NCI-H748 (cell line): ENCODE measurements at regions not wholly inside any gene's neighbourhood (a gene's known extent, or its start where the extent isn't known, plus 50 kb on each side); places are given as distances from the start of the nearest gene placed in this dataset.

Source experiments
- DNase-seq: peaks from one replicate; lab custom pipeline; 2025; ENCODE audit not compliant: unreplicated experiment; lab: John Stamatoyannopoulos, UW

DNA sequence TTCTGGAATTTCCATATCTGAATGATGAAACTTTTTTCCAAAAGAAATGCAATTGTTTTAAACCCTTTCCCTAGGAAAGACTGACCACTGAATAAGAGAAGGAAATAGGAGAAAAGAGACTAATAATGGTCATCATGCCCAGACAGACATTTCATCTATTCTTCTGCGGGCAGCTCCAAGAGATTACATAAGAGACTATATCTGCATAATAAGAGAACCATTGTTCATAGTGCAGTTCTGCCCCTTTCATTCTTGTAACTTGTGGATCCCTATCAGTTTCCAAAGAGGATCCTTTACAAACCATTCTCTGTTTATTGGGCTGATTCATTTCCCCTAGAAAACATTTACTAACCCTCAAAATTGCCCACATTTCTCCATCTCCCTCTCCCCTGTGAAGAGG lies 197.8 kb downstream of the FSCB start:
- no peak for DNase-seq

DNA sequence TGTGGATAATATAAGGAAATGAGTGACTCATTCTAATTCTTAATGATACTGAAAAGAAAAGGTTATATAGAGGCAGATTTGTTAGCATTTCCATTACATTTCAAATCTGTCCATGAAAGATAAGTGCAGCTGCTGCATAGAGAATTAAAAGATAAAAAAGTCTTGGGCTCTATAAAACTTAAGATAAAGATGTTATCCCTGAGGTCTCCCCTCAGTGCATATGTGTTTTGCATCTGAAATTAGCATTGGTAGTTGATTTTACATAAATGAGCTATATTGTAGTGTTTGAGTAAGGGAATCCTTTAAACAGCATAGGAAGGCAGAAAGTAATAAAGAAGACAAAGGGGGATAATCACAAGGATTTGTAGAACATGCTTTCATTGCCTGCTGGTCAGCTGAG lies 206.2 kb downstream of the FSCB start:
- peak; percentile 82 for DNase-seq

DNA sequence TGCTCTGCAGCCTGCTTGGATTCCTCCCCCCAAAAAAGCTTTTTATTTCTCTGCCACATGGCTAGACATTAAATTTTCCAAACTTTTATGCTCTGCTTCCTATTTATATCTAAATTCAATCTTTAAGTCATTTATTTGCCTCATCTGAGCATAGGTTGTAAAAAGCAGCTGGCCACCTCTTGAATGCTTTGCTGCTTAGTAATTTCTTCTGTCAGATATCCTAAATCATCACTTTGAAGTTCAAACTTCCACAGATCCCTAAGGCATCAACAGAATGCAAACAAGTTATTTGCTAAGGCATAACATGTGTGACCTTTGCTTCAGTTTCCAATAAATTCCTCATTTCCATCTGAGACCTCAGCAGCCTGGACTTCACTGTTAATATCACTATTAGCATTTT lies 209.6 kb downstream of the FSCB start:
- DNase-seq, result no peak

DNA sequence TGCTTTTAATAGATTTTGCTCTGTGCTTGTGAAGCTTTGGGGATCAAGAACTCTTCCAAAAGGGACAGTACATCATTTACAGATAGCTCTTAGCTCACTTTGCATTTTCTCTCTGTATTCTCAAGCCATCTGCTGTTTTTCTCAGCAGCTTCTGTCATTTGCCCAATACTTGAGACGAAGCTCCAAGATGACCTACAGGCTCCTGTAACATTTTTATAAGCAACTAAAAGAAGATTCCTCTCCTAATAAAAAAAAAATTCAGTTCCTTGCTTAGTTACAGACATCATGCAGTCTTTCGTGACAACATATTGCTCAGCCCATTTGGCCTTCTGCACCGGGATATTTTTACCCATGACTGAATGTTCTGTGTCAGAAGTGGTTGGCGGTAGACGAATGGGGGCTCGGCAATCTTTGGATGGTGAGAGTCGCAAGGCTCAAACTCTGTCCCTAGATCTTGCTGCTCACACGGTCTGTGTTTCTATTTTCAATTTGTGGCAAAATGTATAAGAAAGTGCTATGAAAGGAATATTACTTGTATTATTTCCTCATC lies 215.6 kb downstream of the FSCB start:
- no peak for DNase-seq

DNA sequence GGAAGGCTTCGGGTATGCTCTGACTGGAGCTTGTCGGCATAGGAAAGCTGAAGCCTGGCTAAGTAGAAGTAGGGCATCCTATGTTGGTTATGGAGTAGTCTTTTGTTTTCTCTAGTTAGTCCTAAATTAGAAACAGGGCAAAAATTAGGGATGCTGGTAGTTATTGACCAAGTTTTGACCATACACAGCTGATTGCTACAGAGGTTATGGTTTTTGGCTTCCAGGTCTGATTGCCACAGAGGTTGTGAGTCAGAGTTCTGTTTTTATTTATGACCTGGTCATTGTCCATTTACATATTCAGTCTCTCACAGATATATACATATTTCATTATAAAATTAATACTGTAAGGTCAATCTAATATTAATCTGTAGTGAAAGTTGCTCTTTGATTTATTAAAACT lies 219.2 kb downstream of the FSCB start:
- no peak for DNase-seq

DNA sequence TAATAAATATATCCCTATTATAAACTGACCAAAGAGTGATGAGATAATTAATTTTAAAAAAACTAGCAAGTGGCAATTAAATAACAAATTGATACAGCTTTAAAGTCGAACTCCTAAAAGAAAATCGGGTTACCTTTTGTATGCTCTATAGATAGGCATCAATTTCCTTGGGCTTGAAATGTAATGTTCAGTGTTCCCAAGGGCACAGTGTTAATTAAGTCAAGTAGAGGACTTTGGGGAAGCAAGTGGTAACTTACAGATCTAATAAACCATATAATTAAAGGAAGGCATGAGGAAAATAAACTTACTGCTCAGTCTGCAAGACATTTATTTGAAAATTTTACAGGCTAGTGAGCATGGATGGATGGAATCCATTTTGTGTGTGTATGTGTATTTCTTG lies 220.9 kb downstream of the FSCB start:
- DNase-seq, result no peak

DNA sequence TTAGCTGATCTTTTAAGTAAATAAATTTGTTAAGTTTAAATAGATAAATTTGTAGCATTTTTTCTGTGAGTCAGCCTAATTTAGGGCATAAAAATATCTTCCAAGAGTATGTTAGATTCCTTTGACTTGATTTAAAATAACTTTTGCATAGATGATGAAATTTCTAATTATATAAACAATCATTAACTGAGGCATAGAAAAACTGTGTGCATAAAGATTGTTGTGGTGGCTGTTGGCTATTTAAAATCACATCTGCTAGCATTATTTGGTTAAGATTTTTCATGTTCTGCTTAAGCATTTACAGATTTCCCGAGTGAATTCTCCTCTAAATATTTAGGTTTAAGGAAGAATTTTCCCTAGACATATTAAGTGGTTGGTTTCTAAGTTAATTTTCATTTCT lies 223.2 kb downstream of the FSCB start:
- DNase-seq, result no peak

DNA sequence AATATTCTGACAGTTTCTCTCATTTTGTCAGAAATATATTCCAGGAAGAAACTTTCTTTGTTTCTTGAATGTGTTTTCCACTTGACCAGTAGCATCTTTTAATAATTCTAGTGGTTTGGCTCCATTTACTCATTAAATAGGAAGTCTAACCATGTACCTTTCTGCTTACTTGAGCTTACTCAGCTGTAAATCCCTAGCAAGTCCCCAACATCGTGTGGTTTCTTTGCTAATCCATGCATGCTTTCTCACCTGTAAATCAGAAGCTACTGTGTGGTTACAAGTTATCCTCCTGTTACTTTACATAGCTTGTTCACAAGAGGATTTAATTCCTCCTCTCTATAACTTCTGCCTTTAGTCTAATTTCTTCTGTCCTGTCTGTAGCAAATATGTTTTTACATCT lies 227.7 kb downstream of the FSCB start:
- DNase-seq, result no peak

DNA sequence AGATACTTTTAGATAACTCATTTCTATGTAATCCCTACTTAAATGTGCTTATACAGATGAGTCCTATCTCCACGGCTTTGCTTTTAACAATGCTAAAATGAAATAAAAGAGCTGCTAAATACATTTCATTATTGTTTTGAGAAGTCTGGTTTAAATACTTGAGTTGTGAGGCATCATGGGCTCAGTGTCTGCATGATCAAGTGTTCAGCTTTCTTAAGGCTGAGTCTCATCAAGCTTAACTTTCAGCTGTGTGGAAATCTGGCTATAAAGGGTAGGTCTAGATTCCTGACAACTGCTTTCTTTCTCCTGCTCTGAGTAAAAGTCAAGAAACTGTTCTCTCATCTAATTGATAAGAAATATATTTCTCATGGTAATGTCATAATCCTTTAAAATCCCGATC lies 235.4 kb downstream of the FSCB start:
- no peak for DNase-seq

DNA sequence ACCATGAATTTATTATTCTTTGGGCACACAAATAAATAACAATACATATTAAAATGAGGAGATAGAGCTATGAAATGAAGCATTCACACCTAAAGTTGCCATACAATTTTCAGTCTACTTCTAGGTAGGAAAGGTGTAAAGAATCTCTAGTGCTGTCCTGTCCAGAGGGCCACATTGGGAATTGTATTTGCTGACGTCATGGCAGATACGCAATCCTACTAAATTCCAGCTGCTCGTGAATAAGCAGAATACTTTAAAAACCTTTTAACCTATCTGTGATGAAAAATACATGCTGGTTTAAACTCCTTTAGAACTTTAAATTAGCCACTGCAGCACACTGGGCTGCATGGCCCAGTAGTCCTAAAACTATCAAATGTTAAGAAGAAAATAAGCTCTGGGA lies 236.1 kb downstream of the FSCB start:
- no peak for DNase-seq

DNA sequence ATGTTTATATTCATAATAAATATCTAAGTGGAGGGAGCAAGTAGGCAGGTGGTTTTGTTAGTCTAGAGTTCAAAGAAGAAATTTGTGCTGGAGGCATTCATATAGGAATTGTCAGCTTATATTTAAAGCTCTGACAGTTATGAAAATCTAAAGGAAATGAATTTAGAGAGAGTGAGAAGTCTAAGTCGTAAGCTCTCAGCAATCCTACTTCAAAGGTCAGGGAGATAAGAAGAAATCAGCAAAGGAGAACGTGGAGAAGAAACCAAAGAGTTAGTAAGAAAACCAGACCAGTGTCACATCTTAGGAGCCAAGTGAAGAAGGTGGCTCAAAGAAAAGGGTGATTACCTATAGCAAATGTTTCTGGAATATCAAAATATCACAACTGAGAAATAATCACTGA lies 241.8 kb downstream of the FSCB start:
- no peak for DNase-seq

DNA sequence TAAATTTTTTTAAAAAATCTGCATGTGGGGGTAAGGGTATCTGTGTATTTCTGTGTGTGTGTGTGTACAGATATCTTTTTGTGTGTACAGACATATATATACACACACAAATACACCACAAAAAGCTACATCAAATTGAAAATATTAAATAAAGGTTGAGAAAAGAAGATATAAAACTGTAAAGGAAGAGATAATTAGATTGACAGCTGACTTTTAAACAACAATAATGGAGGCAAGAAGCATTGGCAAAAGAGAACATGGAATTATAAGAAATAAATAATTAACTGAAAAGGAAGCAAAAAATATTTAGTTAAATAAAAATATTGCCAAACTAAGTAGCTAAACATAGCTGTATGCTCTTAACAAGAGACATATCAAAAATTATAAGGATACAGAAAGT lies 291.4 kb downstream of the FSCB start:
- no peak for DNase-seq

DNA sequence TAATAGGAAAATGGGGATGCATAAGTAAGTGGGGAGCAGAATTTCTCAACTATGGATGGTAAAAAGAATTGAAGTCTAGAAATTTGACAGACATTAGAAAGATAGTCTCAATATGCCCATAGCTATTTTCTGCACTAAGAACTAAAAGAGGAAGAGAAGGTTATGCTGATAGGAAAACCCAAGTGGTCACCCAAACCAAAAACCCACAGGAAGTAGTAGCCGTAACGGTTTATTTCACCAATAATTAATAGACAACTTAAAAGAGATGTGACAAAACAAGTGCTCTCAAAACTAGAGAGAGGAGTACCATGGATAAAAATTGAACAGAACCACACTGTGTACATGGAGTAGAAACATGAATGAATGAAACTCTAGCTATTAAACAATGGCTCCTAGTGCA lies 295.4 kb downstream of the FSCB start:
- no peak for DNase-seq

DNA sequence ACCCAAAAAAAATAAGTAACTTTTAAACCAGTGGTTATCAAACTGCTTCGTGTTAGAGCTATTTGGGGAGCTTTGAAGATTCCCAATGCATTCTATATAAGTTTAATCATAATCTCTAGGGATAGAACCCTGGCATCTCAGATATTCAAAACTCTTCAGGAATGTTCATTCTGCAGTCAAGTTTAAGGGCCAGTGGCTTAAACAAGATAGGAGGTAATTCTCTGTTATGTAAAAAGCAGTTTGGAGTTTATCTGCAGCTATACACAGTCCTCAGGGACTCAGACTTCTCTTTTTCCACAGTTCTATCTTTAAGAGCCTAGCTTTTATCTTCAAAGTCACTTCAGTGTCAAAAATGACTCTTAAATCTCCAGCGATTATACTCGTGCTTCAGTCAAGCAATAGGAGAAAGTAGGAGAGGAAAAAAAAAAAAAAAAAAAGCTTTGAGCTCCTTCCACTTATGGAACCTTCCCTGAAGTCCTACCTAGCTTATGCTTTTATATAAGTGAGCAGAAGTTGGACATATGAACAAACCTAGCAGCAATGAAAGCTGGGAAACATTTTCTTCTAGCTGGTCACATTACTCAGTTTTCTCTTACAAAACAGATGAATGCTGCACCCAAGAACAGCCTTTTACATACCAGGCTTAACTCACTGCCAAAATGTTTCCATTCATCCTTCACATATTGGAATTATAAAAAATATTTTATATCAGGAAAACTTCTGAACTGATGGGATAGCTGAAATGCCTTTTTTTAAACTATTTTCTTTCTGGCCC lies 302.8 kb downstream of the FSCB start:
- no peak for DNase-seq

DNA sequence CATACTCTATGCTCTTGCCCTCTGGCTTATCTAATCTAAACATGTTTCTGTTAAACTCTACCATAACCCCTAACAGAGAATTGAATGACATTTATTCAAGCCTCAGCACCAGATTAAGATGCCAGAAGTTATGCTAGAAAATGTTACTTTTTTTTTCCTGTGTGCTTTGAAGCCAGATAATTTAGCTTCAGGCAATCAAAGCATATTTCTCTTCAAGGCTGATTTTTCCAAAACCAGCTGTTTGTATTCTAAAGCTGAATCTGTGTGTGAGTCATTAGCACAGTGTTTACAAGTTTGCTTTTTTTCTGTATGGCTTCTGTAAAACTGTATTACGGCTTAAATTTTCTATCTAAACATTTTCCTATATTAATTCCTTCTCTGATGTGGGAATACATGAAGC lies 326.1 kb downstream of the FSCB start:
- no peak for DNase-seq

DNA sequence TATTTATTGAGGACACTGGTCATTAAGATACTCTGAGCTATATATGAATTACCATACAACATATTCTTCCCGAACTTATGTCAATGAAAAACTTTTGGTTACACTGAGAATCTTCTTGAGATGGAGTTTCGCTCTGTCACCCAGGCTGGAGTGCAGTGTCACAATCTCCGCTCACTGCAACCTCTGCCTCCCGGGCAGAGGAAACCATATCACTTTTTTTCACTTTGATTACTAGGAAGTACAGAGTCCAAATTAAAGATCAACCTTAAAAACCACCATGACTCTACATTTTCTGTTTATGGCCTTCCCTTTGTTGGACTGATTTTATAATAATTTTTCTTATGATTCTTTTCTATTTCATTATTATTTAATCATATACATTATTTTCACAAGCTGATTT lies 336.5 kb downstream of the FSCB start:
- no peak for DNase-seq

DNA sequence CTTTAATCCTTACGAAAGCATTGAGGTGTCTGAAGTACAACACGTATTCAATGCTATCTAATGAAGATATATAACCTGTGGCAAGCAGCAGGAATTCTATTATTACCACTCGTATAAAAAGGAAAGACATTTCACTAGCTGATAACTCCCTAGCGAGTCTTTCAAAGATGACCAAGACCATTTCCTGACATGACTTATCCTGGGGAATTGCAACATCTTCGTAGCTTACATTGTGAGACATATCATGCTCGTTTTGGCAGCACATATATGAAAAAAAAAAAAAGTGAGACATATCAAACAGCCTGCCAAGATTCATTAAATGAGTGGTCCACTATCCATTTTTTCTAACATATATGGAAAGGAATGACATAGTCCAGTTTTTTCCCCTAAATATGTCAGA lies 337.0 kb downstream of the FSCB start:
- DNase-seq, result no peak

DNA sequence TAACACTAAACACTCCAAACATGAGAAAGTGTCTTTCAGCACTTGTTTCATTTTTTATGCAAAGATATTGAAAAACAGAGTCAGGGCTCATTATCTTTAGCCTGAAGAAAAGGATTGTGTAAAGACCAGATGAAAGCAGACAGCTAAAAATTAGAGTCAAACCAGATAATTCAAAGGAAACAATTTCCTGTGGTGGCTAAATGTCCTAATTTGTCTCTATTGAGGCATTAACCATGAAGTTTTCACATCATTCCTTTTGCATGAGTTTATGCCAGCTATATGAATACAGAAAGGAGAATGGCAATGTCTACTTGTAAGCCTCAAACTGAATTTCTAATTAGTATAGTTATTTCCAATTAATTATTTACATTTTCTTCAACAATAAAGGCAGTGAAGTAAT lies 338.5 kb downstream of the FSCB start:
- DNase-seq, result no peak

DNA sequence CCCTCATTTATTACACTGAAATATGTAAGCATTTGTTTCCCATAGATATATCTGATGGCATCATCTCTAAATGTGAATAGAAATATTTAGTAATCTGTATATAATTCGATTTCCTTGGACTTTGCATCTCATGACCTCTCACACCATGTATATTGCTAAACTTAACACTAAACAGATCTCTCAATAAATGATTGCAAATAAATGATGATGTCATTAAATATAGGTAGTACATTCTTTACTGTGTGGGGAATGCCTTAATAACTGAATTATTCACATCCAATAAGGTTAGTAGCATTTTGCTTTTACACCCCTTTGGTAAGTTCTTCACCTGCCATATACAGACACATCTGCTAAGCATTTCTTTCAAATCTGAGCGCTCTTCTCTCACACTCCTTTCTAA lies 340.5 kb downstream of the FSCB start:
- no peak for DNase-seq

DNA sequence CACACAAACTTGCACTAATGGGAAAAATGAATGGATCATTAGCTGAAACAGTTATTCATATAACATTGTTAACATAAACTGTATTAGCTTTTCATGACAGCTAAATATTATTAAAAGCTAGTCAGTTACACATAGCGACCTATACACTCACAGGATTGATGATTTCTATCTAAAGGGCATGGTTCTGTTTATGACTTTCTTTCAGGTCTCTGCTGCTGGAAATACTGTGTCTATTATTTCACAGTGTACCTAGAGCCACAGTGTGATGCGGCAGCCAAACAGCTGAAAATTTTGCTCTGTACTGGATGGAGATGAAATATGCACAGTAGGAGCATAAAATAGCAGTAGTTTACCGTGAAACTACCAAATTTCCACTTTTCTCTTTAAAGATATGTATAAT lies 341.1 kb downstream of the FSCB start:
- no peak for DNase-seq

DNA sequence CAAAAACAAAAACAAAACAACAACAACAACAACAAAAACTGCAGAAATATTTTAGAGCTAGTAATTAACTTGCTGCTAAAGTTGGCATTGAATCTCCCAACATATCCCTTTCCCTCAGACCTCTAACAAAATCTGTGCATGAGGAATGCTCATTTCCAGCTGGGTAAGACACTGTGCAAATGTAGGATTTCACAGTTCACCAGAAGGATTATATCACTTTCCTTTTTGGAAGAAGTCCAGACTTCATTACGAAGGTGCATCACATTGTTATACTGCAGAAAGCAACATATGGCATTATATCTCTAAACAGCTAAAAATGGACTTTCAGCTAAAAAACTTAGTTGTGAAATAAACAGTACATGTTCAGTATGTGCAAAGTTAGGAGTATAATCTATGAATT lies 341.8 kb downstream of the FSCB start:
- no peak for DNase-seq

DNA sequence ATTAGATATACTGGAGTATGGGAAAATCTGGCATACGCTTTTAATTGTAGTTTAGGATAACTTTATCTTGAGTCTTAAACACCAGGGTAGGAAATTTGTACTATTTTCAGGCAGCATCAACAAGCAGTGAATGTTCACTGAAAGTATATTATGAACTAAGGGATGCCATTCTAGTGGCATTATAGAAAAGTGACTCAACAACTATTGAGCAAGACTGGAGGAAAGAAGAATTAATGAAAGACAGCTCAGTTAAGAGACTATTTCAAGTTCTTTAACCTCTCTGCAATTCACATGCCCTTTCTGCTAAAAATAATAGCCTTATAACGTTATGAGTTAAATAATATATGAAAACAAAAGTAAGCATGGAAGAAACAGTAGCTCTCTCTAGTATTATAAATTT lies 343.1 kb downstream of the FSCB start:
- no peak for DNase-seq

DNA sequence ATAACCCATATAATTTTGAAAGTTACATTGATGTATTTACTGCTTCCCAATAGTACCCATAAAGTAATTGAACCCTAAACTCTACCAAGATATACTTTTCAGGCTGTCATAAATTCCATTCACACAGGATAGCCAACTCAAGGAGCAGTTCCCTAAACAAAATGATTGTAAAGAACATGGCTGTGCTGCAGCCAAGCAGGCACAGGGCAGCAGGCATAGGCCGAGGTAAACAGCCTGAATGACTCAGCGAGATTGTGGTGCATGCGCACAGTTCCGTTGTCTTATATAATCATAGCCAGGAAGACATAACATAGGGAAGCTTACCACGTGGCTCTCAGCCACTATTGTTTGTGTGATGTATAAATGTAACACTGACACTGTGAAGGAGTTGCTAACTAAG lies 344.9 kb downstream of the FSCB start:
- DNase-seq, result peak; percentile 7
